GM18508 (cell line): ENCODE measurements at regions not wholly inside any gene's neighbourhood (a gene's known extent, or its start where the extent isn't known, plus 50 kb on each side); places are given as distances from the start of the nearest gene placed in this dataset.
"Not testable (repeated sequence)": the region's sequence is repeated elsewhere in the genome, so short reads cannot be mapped to it uniquely, and the experiment has no call there.

Experiments
- ATAC-seq: cut with Tn5 transposase; IDR thresholded peaks from one replicate; pipeline ENCODE4 v1.9.1; 2021; ENCODE audit warnings: moderate number of reproducible peaks; ENCODE audit not compliant: insufficient read depth, unreplicated experiment

- no peak for ATAC-seq
These were observed 111.7 kb upstream of the RAI14 start for GRCh38 chr5:34544403-34544802.

DNA sequence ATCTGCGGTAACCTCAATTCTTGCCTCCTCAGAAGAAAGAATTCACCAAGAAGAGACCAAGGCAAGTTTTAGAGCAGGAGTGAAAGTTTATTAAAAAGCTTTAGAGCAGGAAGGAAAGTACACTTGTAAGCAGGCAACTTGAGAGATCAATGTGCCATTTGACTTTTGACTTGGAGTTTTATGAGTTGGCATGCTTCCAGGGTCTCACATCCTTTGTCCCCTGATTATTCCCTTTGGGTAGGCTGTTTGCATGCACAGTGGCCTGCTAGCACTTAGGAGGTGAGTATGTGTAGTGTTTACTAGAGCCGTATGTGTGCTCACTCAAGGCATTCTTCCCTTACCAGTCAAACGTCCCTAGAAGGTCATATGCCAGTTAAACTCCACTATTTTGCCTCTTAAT lies 111.0 kb upstream of the RAI14 start:
- no peak for ATAC-seq

GRCh38 chr5:34545626-34546025 lies 110.5 kb upstream of the RAI14 start:
- no peak for ATAC-seq

DNA sequence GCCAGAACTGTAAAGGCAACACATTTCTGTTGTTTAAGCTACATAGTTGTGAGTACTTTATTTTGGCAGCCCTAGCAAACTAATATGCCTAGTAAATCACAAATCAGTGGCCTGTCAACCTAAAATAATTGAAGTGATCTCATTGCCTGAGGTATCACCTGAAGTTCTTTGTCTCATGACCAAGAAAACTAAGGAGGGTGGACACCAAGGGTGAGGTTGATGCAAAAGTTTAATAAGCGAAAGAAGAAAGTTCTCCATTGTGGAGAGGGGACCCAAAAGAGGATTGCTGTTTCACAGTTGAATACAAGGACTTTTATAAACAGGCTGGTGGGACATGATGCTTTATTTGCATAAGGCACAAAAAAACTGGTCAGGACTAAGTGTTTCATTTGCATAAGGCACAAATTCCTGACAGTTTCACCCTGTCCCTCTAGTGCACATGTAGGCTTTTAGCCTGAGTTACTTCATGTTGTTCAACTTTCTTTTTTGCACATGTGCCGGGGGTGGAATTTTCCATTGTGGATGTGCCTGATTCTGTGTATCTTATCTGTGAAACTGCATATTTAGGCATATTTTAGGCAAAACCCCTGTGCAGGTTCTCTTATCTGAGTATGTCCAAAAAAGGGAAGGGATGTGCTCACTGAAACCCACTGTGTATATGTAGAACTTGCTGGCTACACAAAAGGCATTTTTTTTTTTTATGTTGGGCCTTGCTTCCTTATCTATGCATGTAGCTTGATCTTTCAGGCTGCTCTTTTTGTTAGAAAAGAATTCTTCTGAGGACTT lies 108.6 kb upstream of the RAI14 start:
- no peak for ATAC-seq

DNA sequence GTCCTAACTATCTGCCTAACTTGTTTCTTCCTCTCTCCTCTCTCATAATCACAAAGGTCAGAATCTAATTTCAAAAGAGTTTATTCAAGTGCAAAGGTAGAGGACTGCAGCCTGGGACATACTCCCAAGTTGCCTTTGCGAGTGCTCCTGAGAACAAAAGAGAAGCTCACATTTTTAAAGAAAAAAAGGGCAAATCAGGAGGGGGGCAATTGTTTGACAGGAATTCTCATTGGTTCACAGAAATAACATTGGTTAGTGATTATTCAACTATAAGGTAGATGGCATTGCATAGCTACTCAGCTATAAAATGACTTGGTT lies 108.1 kb upstream of the RAI14 start:
- no peak for ATAC-seq

GRCh38 chr5:34550247-34550646 lies 105.9 kb upstream of the RAI14 start:
- ATAC-seq, result no peak

DNA sequence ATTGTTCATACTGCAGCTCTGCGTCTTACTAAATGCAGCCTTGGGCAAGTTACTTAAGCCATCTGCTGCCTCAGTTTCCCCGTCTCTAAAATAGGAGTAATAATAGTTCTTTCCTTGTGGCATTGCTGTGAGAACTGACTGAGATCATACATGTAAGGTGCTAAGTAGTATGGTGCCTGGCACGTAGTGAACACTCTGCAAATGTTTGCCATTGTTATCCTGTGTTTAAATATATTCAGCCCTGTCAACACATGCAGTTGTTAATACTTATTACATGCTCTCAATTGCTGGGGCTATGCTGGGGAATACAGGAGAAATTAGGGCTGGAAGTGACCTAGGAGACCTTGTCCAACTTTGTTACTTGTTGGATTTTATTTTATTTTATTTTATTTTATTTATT lies 105.2 kb upstream of the RAI14 start:
- no peak for ATAC-seq

DNA sequence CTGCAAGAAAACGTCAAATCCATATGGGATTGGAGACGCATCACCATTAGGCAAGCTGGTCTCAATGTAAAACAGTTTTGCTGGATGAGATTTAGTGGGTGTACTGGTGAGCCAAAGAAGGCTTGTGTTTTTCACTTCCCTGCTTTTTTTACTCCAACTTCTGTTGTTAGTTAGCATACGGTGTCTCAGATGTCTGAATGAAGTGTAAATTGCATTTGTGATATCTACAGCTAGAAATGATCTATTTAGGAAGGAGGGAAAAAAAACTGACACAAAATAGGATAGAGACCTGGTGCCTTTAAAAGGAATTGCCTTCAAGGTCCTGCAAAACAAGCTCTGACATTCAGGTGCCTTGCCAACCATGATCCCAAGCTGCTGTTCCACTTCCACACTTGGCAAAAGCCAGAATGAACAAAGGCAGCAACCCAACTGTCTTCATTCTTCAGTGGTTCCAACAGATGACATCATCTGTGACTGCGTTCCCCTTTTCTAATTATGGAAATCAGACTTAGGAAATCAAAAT lies 104.2 kb upstream of the RAI14 start:
- no peak for ATAC-seq

GRCh38 chr5:34552686-34553085 lies 103.4 kb upstream of the RAI14 start:
- no peak for ATAC-seq

DNA sequence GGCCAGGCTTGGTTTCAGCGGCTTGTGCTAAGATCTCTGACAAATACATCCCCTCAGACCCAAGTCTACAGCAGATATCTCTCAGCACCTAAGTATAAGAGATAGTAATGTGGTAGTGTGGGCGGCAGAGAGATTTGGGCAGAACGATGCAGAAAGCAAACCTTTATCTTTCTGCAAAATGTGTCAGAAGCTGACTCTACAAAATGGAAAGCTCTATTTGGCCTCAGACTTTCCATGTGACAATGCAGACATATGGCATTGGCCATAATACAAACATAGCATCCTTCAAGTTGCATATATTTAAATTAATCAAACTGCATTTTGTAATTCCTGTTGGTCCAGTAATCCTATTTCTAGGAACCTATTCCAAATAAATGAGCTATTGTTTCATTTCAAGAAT lies 102.5 kb upstream of the RAI14 start:
- no peak for ATAC-seq

- ATAC-seq, result no peak
These were observed 101.5 kb upstream of the RAI14 start for GRCh38 chr5:34554641-34555040.

DNA sequence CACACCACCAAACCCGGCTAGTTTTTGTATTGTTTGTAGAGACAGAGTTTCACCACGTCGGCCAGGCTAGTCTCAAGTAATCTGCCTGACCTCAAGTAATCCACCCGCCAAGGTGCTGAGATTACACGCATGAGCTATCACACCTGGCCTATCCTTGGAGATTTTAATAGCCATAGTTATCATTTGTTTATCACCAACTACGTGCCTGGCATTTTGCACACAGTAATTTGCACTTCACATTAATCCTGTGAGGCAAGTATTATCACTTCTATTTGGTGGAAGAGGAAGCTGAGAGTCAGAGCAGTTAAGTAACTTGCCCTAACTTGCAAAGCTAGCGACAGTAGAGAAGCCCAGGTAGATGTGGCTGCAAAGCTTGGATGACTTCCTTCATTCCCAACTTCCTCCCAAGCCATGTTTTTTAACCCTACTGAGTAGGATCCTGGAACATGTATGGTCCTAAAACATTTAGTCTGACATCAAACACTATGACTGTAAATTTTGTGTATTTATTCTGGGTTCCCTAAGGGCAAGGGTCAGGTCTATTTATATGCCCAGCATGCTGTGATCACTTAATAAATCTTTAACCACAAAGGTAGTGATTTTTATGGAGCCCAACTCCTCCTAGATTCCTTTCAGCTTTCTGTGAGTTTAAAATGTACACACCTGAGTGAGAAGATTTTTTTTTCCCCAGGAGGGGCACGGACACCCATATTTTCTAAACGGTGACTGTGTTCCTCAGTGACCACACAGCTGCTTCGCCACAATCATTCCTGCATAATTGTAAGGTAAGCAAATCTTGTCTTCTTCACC lies 100.2 kb upstream of the RAI14 start:
- no peak for ATAC-seq

GRCh38 chr5:34556509-34556782 lies 99.7 kb upstream of the RAI14 start:
- ATAC-seq, result no peak

- ATAC-seq, result not testable (repeated sequence)
These were observed 94.5 kb upstream of the RAI14 start for GRCh38 chr5:34561581-34561980.

DNA sequence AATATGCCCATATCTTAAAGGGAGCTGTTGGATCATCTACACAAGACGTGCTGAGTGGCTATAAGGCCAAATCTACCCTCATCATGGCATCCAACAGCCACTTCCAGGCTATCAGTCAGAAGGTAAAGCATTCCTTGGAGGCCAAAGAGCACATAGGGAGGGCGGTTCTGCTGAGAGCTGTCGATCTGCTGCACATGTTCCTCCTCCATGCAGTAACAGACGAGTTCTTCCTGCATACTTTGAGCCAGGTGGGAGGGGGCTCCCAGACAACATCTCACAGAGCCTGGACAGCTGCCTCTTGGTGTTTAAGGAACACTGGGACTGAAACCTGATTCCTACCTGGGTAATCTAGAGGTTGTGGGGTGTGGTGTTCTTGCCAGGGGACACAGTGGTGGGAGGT lies 93.3 kb upstream of the RAI14 start:
- ATAC-seq, result no peak

DNA sequence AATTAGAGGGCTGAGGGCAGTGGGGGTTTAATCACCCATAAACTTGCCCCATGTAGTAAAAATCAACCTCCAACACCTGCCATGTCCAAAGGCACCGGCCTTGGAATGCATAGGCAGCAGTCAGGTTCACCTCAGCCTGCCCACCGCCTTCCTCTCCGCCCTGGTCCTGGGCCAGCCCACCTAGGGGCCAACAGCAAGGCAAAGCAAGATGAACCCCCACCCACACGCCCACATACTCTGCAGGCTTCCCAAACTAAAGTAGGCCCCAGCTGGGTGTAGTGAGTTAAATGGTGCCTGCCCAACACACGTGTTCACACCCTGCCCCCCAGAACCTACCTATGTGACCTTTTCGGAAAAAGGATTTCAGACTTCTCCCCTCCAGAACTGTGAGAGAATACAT lies 92.9 kb upstream of the RAI14 start:
- ATAC-seq, result no peak

DNA sequence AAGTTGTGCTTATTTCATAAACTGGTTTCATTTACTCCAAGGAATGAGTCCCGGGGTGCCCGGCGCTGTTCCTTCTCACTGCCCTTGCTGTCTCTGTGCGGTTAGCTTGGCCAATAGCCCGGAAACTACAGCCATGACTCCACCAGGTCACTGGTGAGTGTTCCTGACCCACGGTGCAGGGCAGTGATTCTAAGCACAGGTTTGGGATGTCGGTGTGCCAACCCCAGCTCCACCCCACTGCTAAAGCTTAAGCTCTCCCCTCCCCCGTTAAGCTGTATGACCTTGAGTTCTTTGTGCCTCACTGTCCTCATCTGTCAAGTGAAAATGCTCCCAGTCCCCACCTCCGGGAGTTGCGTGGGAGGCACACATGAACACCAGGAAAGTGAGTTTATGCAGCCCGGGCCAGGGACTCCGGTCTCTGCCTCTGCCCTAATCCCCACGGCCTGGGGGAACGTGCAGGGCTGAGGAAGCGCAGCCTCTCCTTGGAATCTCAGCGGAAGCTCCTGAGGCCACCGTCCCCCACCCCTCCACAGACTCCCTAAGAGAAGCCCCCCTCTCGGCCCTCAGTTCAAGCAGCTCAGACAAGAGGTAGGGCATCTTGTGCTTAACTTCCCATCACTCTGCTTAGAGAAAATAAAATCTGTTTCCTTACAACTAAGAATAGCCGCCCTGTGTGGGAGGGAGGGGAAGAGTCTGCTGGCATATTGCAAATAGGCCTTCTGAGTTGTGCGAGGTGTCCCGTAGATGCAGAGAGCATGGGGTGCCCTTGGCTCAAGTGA lies 92.0 kb upstream of the RAI14 start:
- ATAC-seq, result no peak

GRCh38 chr5:34564710-34565235 lies 91.4 kb upstream of the RAI14 start:
- ATAC-seq, result no peak

DNA sequence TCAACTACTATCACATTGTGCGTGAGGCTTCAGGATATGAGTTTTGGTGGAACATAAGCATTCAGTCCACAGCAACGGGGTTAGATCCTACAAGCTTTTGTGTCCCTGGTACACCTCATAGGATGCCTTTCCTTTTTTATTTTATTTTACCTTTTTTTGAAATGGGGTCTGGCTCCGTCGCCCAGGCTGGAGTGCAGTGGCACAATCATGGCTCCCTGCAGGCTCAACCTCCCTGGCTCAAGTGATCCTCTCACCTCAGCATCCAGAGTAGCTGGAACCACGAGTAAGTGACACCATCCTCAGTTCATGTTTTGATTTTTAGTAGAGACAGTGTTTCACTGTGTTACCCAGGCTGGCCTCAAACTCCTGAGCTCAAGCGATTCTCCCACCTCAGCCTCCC lies 86.0 kb upstream of the RAI14 start:
- ATAC-seq, result no peak

DNA sequence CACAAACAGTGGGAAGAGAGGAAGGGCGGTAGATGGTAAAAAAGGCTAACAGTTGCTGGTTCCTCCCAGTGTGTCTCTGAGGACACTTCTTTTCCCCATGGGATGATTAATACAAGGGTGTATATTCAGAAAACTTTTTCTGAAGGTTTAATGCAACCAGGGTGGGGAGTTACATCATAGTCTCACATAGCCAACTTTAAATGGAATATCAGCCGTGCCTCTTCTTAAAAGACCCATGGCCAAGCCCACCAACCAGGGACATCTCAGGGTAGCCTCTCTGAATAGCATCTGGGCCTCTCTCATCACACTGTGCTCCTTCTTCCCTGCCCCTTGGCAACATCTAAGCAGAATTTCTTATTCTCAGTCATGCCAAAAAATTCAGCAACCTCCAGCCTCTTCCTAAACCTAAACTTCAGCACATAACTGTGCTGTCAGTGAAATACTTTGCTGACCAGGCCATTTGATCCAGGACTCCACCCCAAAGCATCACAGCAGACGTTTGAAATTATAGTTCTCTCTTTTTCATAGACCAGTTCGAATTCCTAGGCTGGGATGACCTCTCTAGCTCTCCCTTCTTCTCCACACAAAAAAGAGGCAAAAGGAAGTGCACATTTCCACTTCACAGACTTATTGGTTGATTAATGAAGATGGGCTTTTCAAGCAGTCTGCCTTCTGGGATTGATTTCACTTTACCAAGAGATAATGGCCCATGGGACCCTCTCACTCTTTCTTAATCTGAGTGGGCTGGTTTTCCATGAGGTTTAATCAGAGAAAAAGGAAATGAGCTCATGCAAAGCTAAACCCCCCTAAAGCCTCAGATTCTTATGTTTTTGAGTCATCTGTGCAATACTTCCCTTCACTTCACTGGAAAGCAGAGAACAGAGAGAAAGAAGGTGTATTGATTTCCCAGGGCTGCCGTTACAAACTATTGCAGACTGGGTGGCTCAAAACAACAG lies 85.1 kb upstream of the RAI14 start:
- no peak for ATAC-seq
